ENCODE measurements at regions not wholly inside any gene's neighbourhood (a gene's known extent, or its start where the extent isn't known, plus 50 kb on each side); places are given as distances from the start of the nearest gene placed in this dataset.

- no peak for TF ChIP-seq CTCF (conservative IDR thresholded peaks at IDR 0.05)
- H3K27ac ChIP-seq: no peak overlapping the region
These were observed 56.3 kb upstream of the LDAH start for GRCh38 chr2:20879221-20879620.

GRCh38 chr2:20877960-20878359 lies 55.1 kb upstream of the LDAH start:
- TF ChIP-seq CTCF (conservative IDR thresholded peaks at IDR 0.05): no peak

More at GRCh38 chr2:20877960-20878359, 55.1 kb upstream of the LDAH start:
- no peak overlapping the region for H3K27ac ChIP-seq

Measured in VCaP (cell line).